ENCODE measurements at regions not wholly inside any gene's neighbourhood (a gene's known extent, or its start where the extent isn't known, plus 50 kb on each side); places are given as distances from the start of the nearest gene placed in this dataset.
A peak's percentile ranks its signal among the peaks of the same experiment; 100 is the strongest.
"Not testable (repeated sequence)": the region's sequence is repeated elsewhere in the genome, so short reads cannot be mapped to it uniquely, and the experiment has no call there.

GRCh38 chr13:37168151-37168550 is 62.7 kb upstream of the CSNK1A1L start:
- peaks cover 4% of the 10 kb centered on the region for H3K27me3 Mint-ChIP-seq (ENCODE audit: unreplicated experiment)
- no peak for DNase-seq
- no peak for TF ChIP-seq CTCF (IDR thresholded peaks at IDR 0.05; ENCODE audit: partially characterized antibody, unreplicated experiment)
- H3K9me3 Mint-ChIP-seq (ENCODE audit: unreplicated experiment) = peaks cover 6% of the 10 kb centered on the region
- no peak overlapping the region for H3K4me3 Mint-ChIP-seq (ENCODE audit: unreplicated experiment)
- peaks cover 15% of the 10 kb centered on the region for H3K4me1 Mint-ChIP-seq (ENCODE audit: low read depth, unreplicated experiment)
- H3K27ac Mint-ChIP-seq (ENCODE audit: unreplicated experiment) = no peak overlapping the region
- no peaks in the 10 kb centered on the region for H3K36me3 Mint-ChIP-seq (ENCODE audit: unreplicated experiment)

GRCh38 chr13:37164635-37165034 is 59.2 kb upstream of the CSNK1A1L start:
- H3K9me3 Mint-ChIP-seq (ENCODE audit: unreplicated experiment) = peaks cover 6% of the 10 kb centered on the region
- peaks cover 15% of the 10 kb centered on the region for H3K4me1 Mint-ChIP-seq (ENCODE audit: low read depth, unreplicated experiment)
- no peak overlapping the region for H3K27ac Mint-ChIP-seq (ENCODE audit: unreplicated experiment)
- peaks cover 4% of the 10 kb centered on the region for H3K27me3 Mint-ChIP-seq (ENCODE audit: unreplicated experiment)
- TF ChIP-seq CTCF (IDR thresholded peaks at IDR 0.05; ENCODE audit: partially characterized antibody, unreplicated experiment) = no peak
- no peak for DNase-seq
- no peak overlapping the region for H3K4me3 Mint-ChIP-seq (ENCODE audit: unreplicated experiment)
- H3K36me3 Mint-ChIP-seq (ENCODE audit: unreplicated experiment) = peaks cover 11% of the 10 kb centered on the region

GRCh38 chr13:37163641-37164265 is 58.3 kb upstream of the CSNK1A1L start:
- Mint-ChIP-seq H3K27me3 (ENCODE audit: unreplicated experiment) (peaks cover 2% of the 10 kb centered on the region), H3K9me3 (ENCODE audit: unreplicated experiment) (peaks cover 1% of the 10 kb centered on the region), H3K27ac (ENCODE audit: unreplicated experiment) (no peak overlapping the region), H3K4me1 (ENCODE audit: low read depth, unreplicated experiment) (peaks cover 8% of the 10 kb centered on the region), H3K4me3 (ENCODE audit: unreplicated experiment) (no peak overlapping the region), H3K36me3 (ENCODE audit: unreplicated experiment) (peaks cover 19% of the 10 kb centered on the region)
- DNase-seq = no peak
- no peak for TF ChIP-seq CTCF (IDR thresholded peaks at IDR 0.05; ENCODE audit: partially characterized antibody, unreplicated experiment)

- Mint-ChIP-seq H3K27me3 (ENCODE audit: unreplicated experiment) (peaks cover 5% of the 10 kb centered on the region), H3K9me3 (ENCODE audit: unreplicated experiment) (peaks cover 4% of the 10 kb centered on the region), H3K4me1 (ENCODE audit: low read depth, unreplicated experiment) (peaks cover 2% of the 10 kb centered on the region), H3K36me3 (ENCODE audit: unreplicated experiment) (peaks cover 25% of the 10 kb centered on the region), H3K4me3 (ENCODE audit: unreplicated experiment) (no peak overlapping the region), H3K27ac (ENCODE audit: unreplicated experiment) (no peak overlapping the region)
- DNase-seq = no peak
- TF ChIP-seq CTCF (IDR thresholded peaks at IDR 0.05; ENCODE audit: partially characterized antibody, unreplicated experiment) = no peak
Observed at GRCh38 chr13:37158481-37158880, 53.0 kb upstream of the CSNK1A1L start.

- H3K9me3 Mint-ChIP-seq (ENCODE audit: unreplicated experiment); H3K27me3 Mint-ChIP-seq (ENCODE audit: unreplicated experiment); H3K4me1 Mint-ChIP-seq (ENCODE audit: low read depth, unreplicated experiment); DNase-seq: not testable (repeated sequence)
- peak overlapping the region; percentile 9 for H3K27ac Mint-ChIP-seq (ENCODE audit: unreplicated experiment)
- H3K4me3 Mint-ChIP-seq (ENCODE audit: unreplicated experiment) = peak overlapping the region; percentile 69
- H3K36me3 Mint-ChIP-seq (ENCODE audit: unreplicated experiment) = peaks cover 24% of the 10 kb centered on the region
Observed at GRCh38 chr13:37155613-37156097, 50.2 kb upstream of the CSNK1A1L start.

Data from glutamatergic neuron (in vitro differentiated cells).